GM12878 (cell line): ENCODE measurements at regions not wholly inside any gene's neighbourhood (a gene's known extent, or its start where the extent isn't known, plus 50 kb on each side); places are given as distances from the start of the nearest gene placed in this dataset.

Source experiments
- ATAC-seq: fragments of 200-7000 bp; cut with Tn5 transposase; 3 replicates; pipeline ENCODE4 v1.9.1; 2020; ENCODE audit warnings: mild to moderate bottlenecking, moderate library complexity
- BruUV-seq: library from RNA; stranded (reverse); fragments of 400-500 nt; replicated peaks from 2 replicates; lab custom pipeline; 2021; lab: Mats Ljungman, UMichigan
- CTCF ChIA-PET: fragments of 300-600 bp; sonication (Branson Sonifier 250); formaldehyde crosslinking; extraction: SDS; loops from one replicate; lab custom pipeline; 2021; ENCODE audit warnings: inconsistent platforms; lab: Yijun Ruan, JAX
- POLR2A ChIA-PET: fragments of 350-600 bp; formaldehyde crosslinking; extraction: SDS; loops from one replicate; lab custom pipeline; 2021; ENCODE audit warnings: inconsistent platforms; lab: Charles Lee
- RAD21 ChIA-PET: fragments of 300-600 bp; sonication (Branson Sonifier 250); formaldehyde crosslinking; loops from one replicate; lab custom pipeline; 2023; ENCODE audit warnings: antibody characterized with exemption; ENCODE audit not compliant: unreplicated experiment; lab: Charles Lee
- SMC1A ChIA-PET: fragments of 300-600 bp; sonication (Branson Sonifier 250); formaldehyde crosslinking; loops from one replicate; lab custom pipeline; 2023; ENCODE audit not compliant: unreplicated experiment, uncharacterized antibody; lab: Charles Lee
- DNase-seq: peaks from one replicate; pipeline ENCODE4 v3.0.0-alpha.2; 2011; ENCODE audit warnings: low read depth, low spot score
- FAIRE-seq: peaks from 3 replicates; lab custom pipeline; 2011; peaks lifted over from hg19 to GRCh38; lab: Jason Lieb, UNC
- H2AFZ ChIP-seq: 2 replicates; pipeline ENCODE4 v1.6.0; 2011; ENCODE audit warnings: low read depth, low read length, control low read depth; ENCODE audit not compliant: control insufficient read depth
- H3K27ac ChIP-seq: 2 replicates; pipeline ENCODE4 v1.5.1; 2011; ENCODE audit warnings: control low read depth; ENCODE audit not compliant: control insufficient read depth, insufficient read depth
- H3K27me3 ChIP-seq, 2 experiments: replicated peaks in 1 of 2; 2 replicates each; pipeline versions ENCODE4 v1.6.0 to v1.6.1; 2011; ENCODE audit warnings: low read length in 1 of 2; ENCODE audit not compliant: control insufficient read depth in 2 of 2, insufficient read depth in 2 of 2
- H3K36me3 ChIP-seq, 2 experiments: 2 replicates each; pipeline ENCODE4 v1.5.1; 2011; ENCODE audit warnings: low read length in 1 of 2; ENCODE audit not compliant: control insufficient read depth in 2 of 2, insufficient read depth in 2 of 2
- H3K4me1 ChIP-seq: 2 replicates; pipeline ENCODE4 v1.6.1; 2011; ENCODE audit warnings: mild to moderate bottlenecking, low read length, moderate library complexity, mixed read lengths; ENCODE audit not compliant: control insufficient read depth, insufficient read depth
- H3K4me2 ChIP-seq: 2 replicates; pipeline ENCODE4 v1.6.0; 2011; ENCODE audit warnings: control low read depth; ENCODE audit not compliant: control insufficient read depth, insufficient read depth
- H3K4me3 ChIP-seq: fragments of 200-600 bp; sonication (generic); 2 replicates; pipeline ENCODE4 v1.5.1; 2016
- H3K79me2 ChIP-seq: 2 replicates; pipeline ENCODE4 v1.6.0; 2011; ENCODE audit warnings: low read length; ENCODE audit not compliant: control insufficient read depth, insufficient read depth
- H3K9ac ChIP-seq: 2 replicates; pipeline ENCODE4 v1.8.0; 2011; ENCODE audit warnings: low read length, control low read depth, mixed read lengths; ENCODE audit not compliant: control insufficient read depth, insufficient read depth
- H3K9me3 ChIP-seq: replicated peaks from 3 replicates; pipeline ENCODE4 v1.5.1; 2011; ENCODE audit warnings: mild to moderate bottlenecking, low read length; ENCODE audit not compliant: control insufficient read depth, insufficient read depth
- H4K20me1 ChIP-seq: 2 replicates; pipeline ENCODE4 v1.6.0; 2011; ENCODE audit not compliant: control insufficient read depth, insufficient read depth
- E2F8 ChIP-seq: fragments of 450-650 bp; IDR thresholded peaks from 2 replicates; pipeline ENCODE4 v1.6.1; 2018; ENCODE audit warnings: mild to moderate bottlenecking, low read depth, moderate library complexity; ENCODE audit not compliant: partially characterized antibody
- KDM1A ChIP-seq: fragments of 200-600 bp; sonication (generic); IDR thresholded peaks from 2 replicates; pipeline ENCODE4 v1.6.1; 2016; ENCODE audit warnings: borderline replicate concordance
- MEF2A ChIP-seq: IDR thresholded peaks from 2 replicates; pipeline ENCODE4 v1.6.1; 2011; ENCODE audit warnings: low read depth, mild to moderate bottlenecking, low read length, moderate library complexity; ENCODE audit not compliant: insufficient read depth
- MYB ChIP-seq: fragments of 150-350 bp; IDR thresholded peaks from 2 replicates; pipeline ENCODE4 v1.6.1; 2014; ENCODE audit warnings: mild to moderate bottlenecking, low read depth, low read length, borderline replicate concordance
- NBN ChIP-seq: fragments of 450-650 bp; IDR thresholded peaks from 2 replicates; pipeline ENCODE4 v1.6.1; 2016
- SRF ChIP-seq, 2 experiments: IDR thresholded peaks; 2 replicates each; pipeline ENCODE4 v1.6.1; 2011; ENCODE audit warnings: low read depth in 2 of 2, low read length in 2 of 2, mild to moderate bottlenecking in 1 of 2, moderate library complexity in 1 of 2
- ZNF384 ChIP-seq: IDR thresholded peaks from 2 replicates; pipeline ENCODE4 v1.6.1; 2012; ENCODE audit warnings: low read depth, mild to moderate bottlenecking, low read length, improper control_type of control experiment, borderline replicate concordance
- ZZZ3 ChIP-seq: IDR thresholded peaks from 2 replicates; pipeline ENCODE4 v1.6.1; 2011; ENCODE audit warnings: low read depth; ENCODE audit not compliant: control insufficient read depth, insufficient read length
- WGBS: methylation state at CpG from one replicate; pipeline ENCODE4 v1.1.6; 2016; ENCODE audit warnings: low lambda C conversion rate; ENCODE audit not compliant: insufficient replicate concordance, insufficient coverage; ENCODE audit errors: missing lambda C conversion rate; 5-methylcytosine and 5-hydroxymethylcytosine counted together
- in situ Hi-C: fragments of 300-500 bp; cut with MboI; formaldehyde crosslinking; loops from 9 replicates; pipeline ENCODE4 v1.14.3; 2018; ENCODE audit warnings: mixed read lengths
- intact Hi-C: fragments of 100-400 bp; cut with micrococcal nuclease; formaldehyde crosslinking; loops from one replicate; pipeline ENCODE4 v1.14.2; 2022; ENCODE audit not compliant: unreplicated experiment

GRCh38 chr2:234198976-234199375 lies 148.5 kb downstream of the SPP2 start:
- Histone ChIP-seq H3K9ac (no peak overlapping the region), H3K79me2 (no peaks in the 10 kb centered on the region), H2AFZ (no peak overlapping the region), H3K9me3 (no peaks in the 10 kb centered on the region), H3K4me1 (no peaks in the 10 kb centered on the region), H3K36me3 (no peaks in the 10 kb centered on the region), H4K20me1 (no peaks in the 10 kb centered on the region), H3K4me3 (no peak overlapping the region), H3K27me3 (0 out of 4 replicates have a peak, but pooled peaks cover 0 to 2% of the 10 kb centered on the region in 2 experiments), H3K27ac (no peak overlapping the region), H3K4me2 (no peak overlapping the region)
- no peak for TF ChIP-seq E2F8
- no peak for TF ChIP-seq KDM1A
- TF ChIP-seq ZZZ3, result no peak
- no peak for TF ChIP-seq ZNF384
- no peak for TF ChIP-seq NBN
- TF ChIP-seq MEF2A, result no peak
- no peak for TF ChIP-seq SRF (IDR thresholded peaks at IDR 0.05; ENCODE audit: low read depth in 2 of 2, low read length in 2 of 2)
- TF ChIP-seq MYB, result no peak
- no peak for DNase-seq
- no peak for FAIRE-seq
- WGBS, result 26% methylated on average over 4 of the region's 4 CpGs
- SMC1A ChIA-PET, result interaction anchor here (0.8 kb wide), 1 partner anchor 68 kb away, joined by 5 read pairs; no protein-coding TSS in a partner anchor
- CTCF ChIA-PET, result no interaction called here
- no TSS peak for BruUV-seq
- no peak for ATAC-seq
- POLR2A ChIA-PET, result no interaction called here
- RAD21 ChIA-PET, result no interaction called here
- intact Hi-C loops (no loop called here), in situ Hi-C loops (no loop called here)
